ENCODE measurements at regions not wholly inside any gene's neighbourhood (a gene's known extent, or its start where the extent isn't known, plus 50 kb on each side); places are given as distances from the start of the nearest gene placed in this dataset.

DNA sequence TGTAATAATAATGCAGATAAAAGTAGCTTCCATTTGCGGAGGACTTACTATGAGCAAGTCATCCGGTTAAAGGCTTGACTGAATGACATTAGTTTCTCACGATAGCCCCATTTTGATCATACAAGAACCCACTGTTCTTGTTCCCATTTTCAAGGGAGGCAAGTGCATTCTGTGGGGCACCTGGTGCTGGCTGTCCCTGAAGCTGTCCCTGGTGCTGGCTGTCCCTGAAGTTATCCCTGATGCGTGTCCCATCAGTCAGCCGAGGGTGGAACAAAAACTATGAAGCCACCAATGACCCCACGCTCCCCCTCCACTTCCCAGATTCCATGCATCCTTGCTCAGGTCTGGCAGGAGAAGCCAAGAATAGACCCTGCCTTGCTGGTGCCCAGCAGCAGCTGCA is 95.3 kb downstream of the EDN3 start:
- TF ChIP-seq POLR2A (IDR thresholded peaks at IDR 0.05): no peak
- TF ChIP-seq, protein P1, sequence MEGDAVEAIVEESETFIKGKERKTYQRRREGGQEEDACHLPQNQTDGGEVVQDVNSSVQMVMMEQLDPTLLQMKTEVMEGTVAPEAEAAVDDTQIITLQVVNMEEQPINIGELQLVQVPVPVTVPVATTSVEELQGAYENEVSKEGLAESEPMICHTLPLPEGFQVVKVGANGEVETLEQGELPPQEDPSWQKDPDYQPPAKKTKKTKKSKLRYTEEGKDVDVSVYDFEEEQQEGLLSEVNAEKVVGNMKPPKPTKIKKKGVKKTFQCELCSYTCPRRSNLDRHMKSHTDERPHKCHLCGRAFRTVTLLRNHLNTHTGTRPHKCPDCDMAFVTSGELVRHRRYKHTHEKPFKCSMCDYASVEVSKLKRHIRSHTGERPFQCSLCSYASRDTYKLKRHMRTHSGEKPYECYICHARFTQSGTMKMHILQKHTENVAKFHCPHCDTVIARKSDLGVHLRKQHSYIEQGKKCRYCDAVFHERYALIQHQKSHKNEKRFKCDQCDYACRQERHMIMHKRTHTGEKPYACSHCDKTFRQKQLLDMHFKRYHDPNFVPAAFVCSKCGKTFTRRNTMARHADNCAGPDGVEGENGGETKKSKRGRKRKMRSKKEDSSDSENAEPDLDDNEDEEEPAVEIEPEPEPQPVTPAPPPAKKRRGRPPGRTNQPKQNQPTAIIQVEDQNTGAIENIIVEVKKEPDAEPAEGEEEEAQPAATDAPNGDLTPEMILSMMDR (IDR thresholded peaks at IDR 0.05): no peak

Data from vagina (tissue), 2 donors.